ENCODE measurements at regions not wholly inside any gene's neighbourhood (a gene's known extent, or its start where the extent isn't known, plus 50 kb on each side); places are given as distances from the start of the nearest gene placed in this dataset.

- ChIA-PET POLR2A (no interaction called here), CTCF (no interaction called here)
- Histone ChIP-seq H3K4me3 (ENCODE audit: low read length) (no peak overlapping the region), H3K36me3 (ENCODE audit: insufficient read depth, low read length) (no peaks in the 10 kb centered on the region), H3K27ac (ENCODE audit: low read depth, low read length) (no peak overlapping the region), H3K4me1 (ENCODE audit: insufficient read depth, low read length) (no peaks in the 10 kb centered on the region), H3K27me3 (ENCODE audit: insufficient read depth, low read length, poor library complexity, severe bottlenecking) (no peaks in the 10 kb centered on the region), H3K9me3 (ENCODE audit: low read length) (no peaks in the 10 kb centered on the region)
- Mint-ChIP-seq H3K36me3 (peaks cover 0 to 2% (median 0%) of the 10 kb centered on the region in 3 donors), H3K4me1 (no peaks in the 10 kb centered on the region), H3K27ac (no peak overlapping the region), H3K27me3 (peaks cover 18 to 19% of the 10 kb centered on the region in 2 donors), H3K4me3 (no peak overlapping the region), H3K9me3 (no peaks in the 10 kb centered on the region)
- no peak for DNase-seq
These were observed 51.3 kb upstream of the UXT start for GRCh38 chrX:47710252-47710651.
